ENCODE measurements at regions not wholly inside any gene's neighbourhood (a gene's known extent, or its start where the extent isn't known, plus 50 kb on each side); places are given as distances from the start of the nearest gene placed in this dataset.

- TF ChIP-seq CTCF (IDR thresholded peaks at IDR 0.05; ENCODE audit: insufficient read depth, low read length, poor library complexity, severe bottlenecking) = no peak
- DNase-seq (ENCODE audit: low read depth) = no peak
- Histone ChIP-seq H3K36me3 (ENCODE audit: control insufficient read depth, insufficient read depth, low read length) (no peaks in the 10 kb centered on the region), H3K27me3 (ENCODE audit: control insufficient read depth, insufficient read depth, low read length) (no peaks in the 10 kb centered on the region), H3K4me3 (ENCODE audit: low read depth, low read length) (no peak overlapping the region)
These were observed 153.0 kb downstream of the ANXA2 start for GRCh38 chr15:60244813-60245212.

GRCh38 chr15:60250316-60250715, 147.5 kb downstream of the ANXA2 start:
- Histone ChIP-seq H3K36me3 (ENCODE audit: control insufficient read depth, insufficient read depth, low read length) (no peaks in the 10 kb centered on the region), H3K4me3 (ENCODE audit: low read depth, low read length) (no peak overlapping the region), H3K27me3 (ENCODE audit: control insufficient read depth, insufficient read depth, low read length) (no peaks in the 10 kb centered on the region)
- no peak for DNase-seq (ENCODE audit: low read depth)
- TF ChIP-seq CTCF (IDR thresholded peaks at IDR 0.05; ENCODE audit: insufficient read depth, low read length, poor library complexity, severe bottlenecking) = no peak

GRCh38 chr15:60251300-60252070, 146.3 kb downstream of the ANXA2 start:
- no peak for TF ChIP-seq CTCF (IDR thresholded peaks at IDR 0.05; ENCODE audit: insufficient read depth, low read length, poor library complexity, severe bottlenecking)
- no peaks in the 10 kb centered on the region for H3K27me3 ChIP-seq (ENCODE audit: control insufficient read depth, insufficient read depth, low read length)
- DNase-seq (ENCODE audit: low read depth) = no peak
- H3K36me3 ChIP-seq (ENCODE audit: control insufficient read depth, insufficient read depth, low read length) = no peaks in the 10 kb centered on the region
- no peak overlapping the region for H3K4me3 ChIP-seq (ENCODE audit: low read depth, low read length)

- H3K36me3 ChIP-seq (ENCODE audit: control insufficient read depth, insufficient read depth, low read length) = no peaks in the 10 kb centered on the region
- DNase-seq (ENCODE audit: low read depth) = no peak
- TF ChIP-seq CTCF (IDR thresholded peaks at IDR 0.05; ENCODE audit: insufficient read depth, low read length, poor library complexity, severe bottlenecking) = no peak
These were observed 143.4 kb downstream of the ANXA2 start for GRCh38 chr15:60254416-60254815.

GRCh38 chr15:60255390-60255789, 142.4 kb downstream of the ANXA2 start:
- peak; percentile 50 for DNase-seq (ENCODE audit: low read depth)

More at GRCh38 chr15:60254416-60254815, 143.4 kb downstream of the ANXA2 start:
- Histone ChIP-seq H3K4me3 (ENCODE audit: low read depth, low read length) (no peak overlapping the region), H3K27me3 (ENCODE audit: control insufficient read depth, insufficient read depth, low read length) (no peaks in the 10 kb centered on the region)

More at GRCh38 chr15:60255390-60255789, 142.4 kb downstream of the ANXA2 start:
- no peak for TF ChIP-seq CTCF (IDR thresholded peaks at IDR 0.05; ENCODE audit: insufficient read depth, low read length, poor library complexity, severe bottlenecking)
- Histone ChIP-seq H3K27me3 (ENCODE audit: control insufficient read depth, insufficient read depth, low read length) (no peaks in the 10 kb centered on the region), H3K36me3 (ENCODE audit: control insufficient read depth, insufficient read depth, low read length) (no peaks in the 10 kb centered on the region), H3K4me3 (ENCODE audit: low read depth, low read length) (no peak overlapping the region)

All from kidney epithelial cell (primary cell).